ENCODE measurements at regions not wholly inside any gene's neighbourhood (a gene's known extent, or its start where the extent isn't known, plus 50 kb on each side); places are given as distances from the start of the nearest gene placed in this dataset.
A peak's percentile ranks its signal among the peaks of the same experiment; 100 is the strongest.

- H3K27ac ChIP-seq: no peak overlapping the region
- TF ChIP-seq, protein P1, sequence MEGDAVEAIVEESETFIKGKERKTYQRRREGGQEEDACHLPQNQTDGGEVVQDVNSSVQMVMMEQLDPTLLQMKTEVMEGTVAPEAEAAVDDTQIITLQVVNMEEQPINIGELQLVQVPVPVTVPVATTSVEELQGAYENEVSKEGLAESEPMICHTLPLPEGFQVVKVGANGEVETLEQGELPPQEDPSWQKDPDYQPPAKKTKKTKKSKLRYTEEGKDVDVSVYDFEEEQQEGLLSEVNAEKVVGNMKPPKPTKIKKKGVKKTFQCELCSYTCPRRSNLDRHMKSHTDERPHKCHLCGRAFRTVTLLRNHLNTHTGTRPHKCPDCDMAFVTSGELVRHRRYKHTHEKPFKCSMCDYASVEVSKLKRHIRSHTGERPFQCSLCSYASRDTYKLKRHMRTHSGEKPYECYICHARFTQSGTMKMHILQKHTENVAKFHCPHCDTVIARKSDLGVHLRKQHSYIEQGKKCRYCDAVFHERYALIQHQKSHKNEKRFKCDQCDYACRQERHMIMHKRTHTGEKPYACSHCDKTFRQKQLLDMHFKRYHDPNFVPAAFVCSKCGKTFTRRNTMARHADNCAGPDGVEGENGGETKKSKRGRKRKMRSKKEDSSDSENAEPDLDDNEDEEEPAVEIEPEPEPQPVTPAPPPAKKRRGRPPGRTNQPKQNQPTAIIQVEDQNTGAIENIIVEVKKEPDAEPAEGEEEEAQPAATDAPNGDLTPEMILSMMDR (conservative IDR thresholded peaks at IDR 0.05): no peak
Measured at GRCh38 chr2:63676135-63676534, 87.4 kb downstream of the MDH1 start.

DNA sequence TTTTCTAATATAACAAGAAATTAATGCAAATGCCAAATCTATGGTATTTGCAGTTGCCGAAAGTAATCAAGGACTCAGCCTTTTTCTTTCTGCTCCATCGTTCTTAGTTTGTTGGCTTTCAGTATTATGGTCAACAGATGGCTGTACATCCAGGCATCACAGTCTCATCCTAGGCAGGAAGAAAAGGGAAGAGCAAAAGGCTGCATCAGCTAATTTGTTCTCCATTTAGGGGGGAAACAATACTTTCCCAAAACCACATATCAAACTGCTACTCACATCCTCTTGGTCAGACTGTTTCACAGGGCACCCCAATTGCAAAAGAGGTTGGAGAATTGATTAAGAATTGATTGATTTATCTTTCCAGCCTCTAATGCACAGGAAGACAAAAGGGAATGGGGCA lies 89.3 kb downstream of the MDH1 start:
- TF ChIP-seq, protein P1 (conservative IDR thresholded peaks at IDR 0.05): no peak
- no peak overlapping the region for H3K27ac ChIP-seq

DNA sequence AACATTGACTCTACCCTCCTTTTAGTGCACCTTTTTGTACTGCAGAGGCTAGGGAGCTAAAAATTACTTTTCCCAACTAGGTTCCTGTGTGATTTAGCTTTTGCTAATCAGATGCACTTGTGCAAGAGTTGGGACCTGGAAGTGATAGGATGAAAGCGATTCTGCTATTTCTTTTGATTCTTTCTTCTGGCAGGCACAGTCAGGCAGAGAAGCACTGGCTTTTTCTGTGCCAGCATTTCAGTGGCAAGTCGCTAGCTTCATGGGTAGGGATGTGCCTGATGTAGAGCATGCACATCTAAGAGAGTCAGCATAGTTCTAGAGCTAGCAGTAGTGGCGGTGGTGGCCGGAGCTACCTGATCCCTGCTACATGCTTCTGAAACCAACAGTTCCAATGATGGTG lies 89.8 kb downstream of the MDH1 start:
- TF ChIP-seq, protein P1 (conservative IDR thresholded peaks at IDR 0.05): no peak
- H3K27ac ChIP-seq: no peak overlapping the region

DNA sequence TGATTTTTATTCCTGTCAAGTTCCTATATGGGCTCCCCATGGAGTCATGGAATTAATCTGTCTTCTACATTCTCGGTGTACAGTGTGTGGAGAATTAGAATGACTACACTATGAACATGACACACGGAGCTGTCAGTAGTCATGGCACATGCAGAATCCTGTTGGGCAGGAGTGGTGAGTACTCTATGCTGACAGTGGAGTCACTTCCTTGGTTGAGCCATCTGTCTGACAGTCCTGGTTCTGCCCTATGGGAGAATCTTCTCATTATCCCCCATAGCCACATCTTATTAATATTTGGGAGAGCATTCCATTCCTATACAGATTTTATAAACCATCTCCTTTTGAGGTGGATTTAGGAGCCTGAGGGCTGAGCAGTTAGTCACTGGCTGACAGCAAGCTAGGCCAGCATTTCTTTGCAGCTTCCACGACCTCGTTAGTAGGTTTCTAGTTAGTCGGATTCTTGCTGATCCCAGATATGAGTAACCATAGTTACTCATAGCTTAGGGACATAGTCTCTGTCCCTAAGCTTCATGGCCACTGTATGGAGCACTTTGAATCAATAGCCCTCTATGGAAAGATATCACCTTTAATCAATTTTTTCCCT lies 90.6 kb downstream of the MDH1 start:
- TF ChIP-seq, protein P1 (conservative IDR thresholded peaks at IDR 0.05): no peak
- no peak overlapping the region for H3K27ac ChIP-seq

DNA sequence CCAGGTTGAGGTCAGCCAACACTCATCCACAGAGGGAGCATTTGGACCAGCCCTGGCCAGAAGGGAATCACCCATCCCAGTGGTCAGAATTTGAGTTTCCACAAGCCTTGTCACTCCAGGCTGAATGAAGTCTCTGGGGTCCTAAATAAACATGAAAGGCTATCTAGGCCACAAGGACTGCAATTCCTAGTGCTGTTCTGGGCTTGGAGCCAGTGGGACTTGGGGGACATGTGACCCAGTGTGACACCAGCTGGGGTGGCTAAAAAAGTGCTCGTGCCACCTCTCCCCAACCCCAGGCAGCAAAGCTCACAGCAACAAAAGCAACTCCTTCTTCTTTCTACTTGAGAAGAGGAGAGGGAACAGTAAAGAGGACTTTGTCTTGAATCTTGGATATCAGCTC lies 91.7 kb downstream of the MDH1 start:
- no peak overlapping the region for H3K27ac ChIP-seq
- TF ChIP-seq, protein P1 (conservative IDR thresholded peaks at IDR 0.05): no peak

DNA sequence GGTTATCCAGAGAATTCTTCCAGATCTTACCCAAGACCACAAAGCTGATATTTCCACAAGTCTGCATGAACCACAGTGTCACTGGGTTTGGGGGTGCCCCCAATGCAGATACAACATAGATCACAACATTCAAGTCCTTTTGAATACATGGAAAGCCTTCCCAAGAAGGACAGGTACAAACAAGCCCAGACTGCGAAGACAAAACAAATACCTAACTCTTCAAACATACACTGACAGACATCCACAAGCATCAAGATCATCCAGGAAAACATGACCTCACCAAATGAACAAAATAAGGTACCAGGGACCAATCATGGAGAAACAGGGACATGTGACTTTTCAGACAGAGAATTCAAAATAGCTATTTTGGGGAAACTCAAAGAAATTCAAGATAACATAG lies 93.1 kb downstream of the MDH1 start:
- TF ChIP-seq, protein P1 (conservative IDR thresholded peaks at IDR 0.05): no peak

DNA sequence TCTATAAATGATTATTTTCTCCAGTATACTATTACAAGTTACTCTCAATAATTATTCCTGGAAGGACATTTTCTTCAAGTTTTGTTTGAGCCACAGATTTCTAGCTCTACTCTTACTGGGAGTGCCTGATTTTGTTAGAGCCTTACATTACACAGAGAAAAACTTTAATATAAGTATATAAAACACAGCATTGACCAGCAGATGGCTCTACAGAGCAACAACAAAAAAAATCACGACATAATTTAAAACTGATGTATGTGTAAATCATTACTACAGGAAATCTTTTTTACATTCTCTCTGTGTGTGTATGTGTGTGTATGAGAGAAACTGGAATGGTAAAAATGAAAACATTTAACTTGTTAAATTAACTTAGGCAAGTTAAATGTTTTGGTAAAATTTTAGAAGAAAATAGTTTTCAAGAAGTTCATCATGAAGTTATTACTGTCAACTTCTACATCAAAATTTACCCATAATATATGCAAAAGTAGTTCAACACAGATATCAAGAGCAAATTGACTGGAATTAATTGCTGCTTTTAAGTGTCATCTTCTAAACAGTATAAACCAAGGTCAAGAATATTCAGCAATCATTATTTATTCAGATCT lies 103.3 kb downstream of the MDH1 start:
- TF ChIP-seq, protein P1 (conservative IDR thresholded peaks at IDR 0.05): peak; percentile 76
- H3K27ac ChIP-seq: no peak overlapping the region

More for the DNA sequence above, 93.1 kb downstream of the MDH1 start:
- H3K27ac ChIP-seq: no peak overlapping the region
